Stimulated activated CD8-positive, alpha-beta memory T cell treated with anti-CD3 and anti-CD28 coated beads, Interleukin-15, amount 100 ng/mL, for 1 hour (primary cell): ENCODE measurements at regions not wholly inside any gene's neighbourhood (a gene's known extent, or its start where the extent isn't known, plus 50 kb on each side); places are given as distances from the start of the nearest gene placed in this dataset.

Experiments
- DNase-seq: peaks from one replicate; pipeline ENCODE4 v3.0.0-alpha.2; 2020; ENCODE audit warnings: low read depth

GRCh38 chr3:124545891-124546290, 184.4 kb upstream of the UMPS start:
- no peak for DNase-seq

GRCh38 chr3:124552224-124552623, 178.0 kb upstream of the UMPS start:
- no peak for DNase-seq

- DNase-seq, result no peak
These were observed 177.1 kb upstream of the UMPS start for GRCh38 chr3:124553178-124553577.

GRCh38 chr3:124556636-124557035, 173.6 kb upstream of the UMPS start:
- DNase-seq, result no peak

GRCh38 chr3:124557433-124558232, 172.6 kb upstream of the UMPS start:
- DNase-seq, result no peak

DNA sequence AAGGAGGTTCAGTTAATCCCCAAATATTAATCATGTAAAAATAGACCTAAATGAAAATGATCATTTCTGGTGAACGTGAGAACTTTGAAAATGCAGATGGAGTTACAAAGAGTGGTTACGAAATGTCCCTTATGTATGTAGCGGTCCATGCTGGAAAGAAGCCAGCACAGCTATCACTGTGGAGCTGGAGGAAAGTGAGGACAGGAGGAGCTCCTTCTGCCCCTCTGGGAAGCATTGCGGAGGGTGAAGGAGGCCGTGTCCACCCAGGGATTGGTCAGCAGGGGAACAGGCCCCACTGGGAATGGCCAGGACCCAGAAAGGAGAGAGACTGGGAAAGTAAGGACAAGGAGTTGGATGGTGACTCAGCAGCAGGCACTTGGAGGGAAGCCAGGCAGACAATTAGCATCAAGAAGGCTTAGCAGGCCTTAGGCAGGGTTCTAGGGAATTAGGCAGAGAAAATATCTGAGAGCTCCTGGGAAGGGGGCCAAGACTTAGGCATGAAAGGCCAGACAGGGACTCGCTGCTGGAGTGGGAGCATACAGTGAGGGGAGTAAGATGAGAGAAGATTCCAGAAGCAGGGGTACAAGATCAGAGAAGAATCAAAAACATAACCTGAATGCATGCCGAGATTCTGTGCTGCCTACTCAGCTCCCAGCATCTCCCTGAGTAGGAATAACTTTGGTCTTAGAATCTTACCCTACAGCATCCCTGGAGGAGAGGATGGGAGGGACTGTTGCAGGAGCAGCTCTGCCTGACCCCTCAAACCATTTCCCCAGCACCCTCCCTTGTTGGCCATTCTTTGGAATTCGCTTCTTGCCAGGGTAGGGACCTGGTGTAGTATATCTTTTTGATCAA, 171.0 kb upstream of the UMPS start:
- no peak for DNase-seq

- DNase-seq, result peak; percentile 25
These were observed 170.2 kb upstream of the UMPS start for GRCh38 chr3:124559846-124560574.

DNA sequence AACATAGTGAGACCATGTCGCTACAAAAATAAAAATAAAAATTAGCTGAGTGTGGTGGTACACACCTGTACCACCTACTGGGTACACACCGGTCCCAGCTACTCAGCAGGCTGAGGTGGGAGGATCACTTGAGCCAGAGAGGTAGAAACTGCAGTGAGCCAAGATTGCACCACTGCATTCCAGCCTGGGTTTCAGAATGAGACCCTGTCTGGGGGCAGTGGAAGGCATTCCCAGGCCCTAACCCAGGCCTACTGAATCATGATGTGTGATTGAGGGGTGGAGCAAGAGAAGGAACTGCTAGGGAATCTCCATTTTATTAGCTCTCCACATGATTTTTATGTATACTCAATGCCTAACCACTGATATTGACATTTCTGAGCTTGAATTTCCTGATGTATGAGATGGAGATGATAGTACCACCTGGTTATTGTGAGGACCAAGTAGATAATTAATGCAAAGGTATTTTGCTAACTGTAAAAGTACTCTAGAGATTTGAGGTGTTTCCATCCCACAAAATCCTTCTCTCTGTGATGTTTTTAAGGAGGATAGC, 169.5 kb upstream of the UMPS start:
- no peak for DNase-seq

DNA sequence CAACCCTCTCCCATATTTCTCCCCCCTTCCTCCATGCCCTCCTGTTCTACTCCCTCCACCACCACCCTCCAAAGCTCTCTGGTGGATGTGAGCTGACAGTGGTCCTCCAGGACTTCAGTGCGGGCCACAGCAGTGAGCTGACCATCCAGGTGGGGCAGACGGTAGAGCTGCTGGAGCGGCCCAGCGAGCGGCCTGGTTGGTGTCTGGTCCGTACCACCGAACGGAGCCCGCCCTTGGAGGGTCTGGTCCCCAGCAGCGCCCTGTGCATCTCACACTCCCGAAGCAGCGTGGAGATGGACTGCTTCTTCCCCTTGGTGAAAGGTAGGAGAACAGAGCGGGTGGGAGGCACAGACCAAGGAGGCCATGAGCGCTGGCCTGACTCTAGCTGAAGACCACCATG, 167.5 kb upstream of the UMPS start:
- DNase-seq, result no peak

DNA sequence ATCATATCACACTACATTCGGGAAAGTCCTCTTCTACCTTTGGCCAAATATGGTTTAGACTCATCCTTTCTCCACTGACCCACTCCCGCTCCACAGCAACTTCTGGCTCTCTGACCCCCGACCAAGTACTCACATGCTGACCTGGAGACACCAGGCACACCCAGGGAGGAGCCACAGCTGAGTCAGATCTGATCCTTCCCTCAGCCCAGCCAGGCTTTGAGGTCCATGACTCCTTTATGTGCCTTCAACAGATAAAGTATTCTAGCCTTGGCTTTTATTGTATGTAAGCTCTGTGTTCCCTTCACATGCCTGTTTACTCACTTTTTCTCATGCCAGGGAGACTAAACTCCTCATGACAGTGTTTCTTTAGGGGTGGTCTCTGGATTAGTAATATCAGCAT, 166.9 kb upstream of the UMPS start:
- no peak for DNase-seq

DNA sequence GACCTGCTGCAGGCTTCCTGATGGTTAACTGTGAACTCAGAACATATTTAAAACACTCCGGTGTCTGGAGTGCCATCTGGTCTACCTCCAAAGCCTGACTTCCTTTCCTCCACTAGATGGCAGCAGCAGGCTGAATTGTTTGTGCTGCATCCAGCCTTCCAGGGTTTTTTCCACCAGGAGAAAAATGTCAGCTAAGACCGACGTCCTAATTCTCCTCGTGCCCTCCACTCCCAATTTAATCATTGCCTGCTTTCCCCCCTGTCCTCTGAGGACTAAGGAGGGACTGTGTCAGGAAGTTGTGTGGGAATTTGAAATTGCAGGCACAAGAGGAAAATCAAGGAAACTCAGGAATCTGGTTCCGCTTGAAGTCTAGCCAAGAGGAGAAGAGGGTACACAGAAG, 165.2 kb upstream of the UMPS start:
- DNase-seq, result peak; percentile 31

GRCh38 chr3:124565551-124565950, 164.7 kb upstream of the UMPS start:
- no peak for DNase-seq

DNA sequence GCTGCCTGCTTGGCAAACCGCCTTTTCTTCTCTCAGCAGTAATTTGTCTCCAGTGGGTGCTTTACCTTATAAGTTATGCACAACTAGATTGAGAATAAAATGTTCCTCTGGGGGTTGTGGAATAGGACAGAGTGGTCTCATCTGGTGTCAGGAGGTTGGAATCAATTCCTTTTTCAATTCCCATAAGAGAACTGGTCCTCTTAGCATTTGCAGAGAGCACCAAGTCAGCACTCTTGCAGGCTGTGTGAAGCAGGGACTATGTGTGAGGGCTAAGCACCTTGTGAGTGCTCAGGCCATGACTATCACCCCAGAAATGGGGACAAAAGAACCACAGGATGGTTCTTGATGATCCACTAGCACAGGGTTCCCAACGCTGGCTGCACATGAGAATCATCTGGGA, 163.6 kb upstream of the UMPS start:
- DNase-seq, result no peak

DNA sequence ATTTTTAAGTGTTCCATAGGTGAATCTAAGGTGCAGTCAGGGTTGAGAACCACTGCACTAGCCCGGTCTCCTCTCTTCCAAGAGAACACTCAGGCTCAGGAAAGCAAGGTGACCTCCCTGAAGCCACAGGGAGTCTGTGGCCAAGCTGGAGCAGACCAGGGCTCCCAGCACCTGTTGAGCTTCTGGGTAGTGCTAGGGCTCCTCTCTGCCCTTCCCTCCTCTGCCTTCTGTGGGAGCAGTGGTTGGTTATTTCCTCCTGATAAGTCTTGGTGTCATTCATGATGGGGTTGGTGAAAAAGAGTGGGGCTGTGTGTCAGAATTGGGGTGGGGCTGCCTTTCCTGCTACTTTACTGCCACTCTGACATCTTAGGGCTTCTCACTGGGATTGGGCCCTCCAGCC, 163.1 kb upstream of the UMPS start:
- no peak for DNase-seq

DNA sequence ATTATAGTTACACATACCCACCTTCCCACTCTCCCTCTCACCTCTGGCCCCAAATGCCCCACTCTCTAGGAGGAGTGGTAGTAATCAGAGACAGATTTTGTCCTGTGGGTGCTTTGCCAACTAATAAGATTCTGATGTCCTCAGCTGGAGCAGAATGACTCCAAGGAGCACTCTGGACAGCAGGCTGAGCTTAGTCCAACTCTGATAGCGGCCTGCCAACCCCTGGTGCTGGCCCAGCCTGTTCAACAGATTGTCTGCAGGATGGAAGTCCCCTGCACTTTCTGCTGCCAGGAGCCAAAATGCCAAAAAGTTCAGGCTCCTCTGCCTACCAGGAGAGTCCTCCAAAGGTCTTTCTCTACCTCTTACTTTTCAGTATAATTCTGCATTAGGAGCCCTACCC, 160.5 kb upstream of the UMPS start:
- DNase-seq, result no peak

DNA sequence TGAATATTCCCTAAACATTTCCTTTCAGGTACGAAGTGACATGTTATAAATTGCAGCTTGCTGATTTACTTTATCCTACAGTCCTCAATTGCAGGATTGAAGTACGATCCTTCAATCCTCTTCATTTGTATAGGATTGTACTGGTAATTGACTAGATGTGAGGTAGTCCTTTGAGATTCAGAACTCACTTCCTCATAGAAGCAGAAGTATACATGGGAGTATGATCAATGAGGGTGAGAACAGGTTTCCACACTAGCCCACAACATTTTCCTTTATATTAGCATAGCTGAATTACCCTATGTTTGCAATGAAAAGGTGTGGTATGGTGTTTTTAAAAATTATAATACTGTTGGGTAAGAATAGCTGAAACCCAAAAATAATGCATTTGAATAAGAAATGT, 160.0 kb upstream of the UMPS start:
- no peak for DNase-seq

DNA sequence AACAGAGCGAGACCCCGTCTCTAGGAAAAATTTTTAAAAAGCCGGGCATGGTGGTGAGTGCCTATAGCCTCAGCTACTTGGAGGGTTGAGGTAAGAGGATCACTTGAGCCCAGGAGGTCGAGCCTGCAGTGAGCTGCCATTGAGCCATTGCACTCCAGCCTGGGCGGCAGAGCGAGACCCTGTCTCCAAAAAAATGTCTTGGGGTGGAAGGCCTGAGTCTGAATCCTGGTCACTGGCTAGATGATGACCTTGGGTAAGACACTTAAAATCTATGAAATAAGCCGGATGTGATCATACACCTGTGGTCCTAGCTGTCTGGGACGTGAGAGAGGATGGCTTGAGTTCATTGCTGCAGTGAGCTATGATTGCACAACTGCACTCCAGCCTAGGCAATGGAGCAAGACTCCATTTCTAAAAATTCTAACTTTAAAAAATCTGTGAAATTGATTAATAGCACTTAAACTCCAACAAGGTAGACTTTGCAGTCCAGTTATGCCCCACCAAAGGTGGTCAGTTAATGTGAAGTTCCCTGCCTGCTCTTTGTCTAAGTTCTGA, 157.3 kb upstream of the UMPS start:
- no peak for DNase-seq

GRCh38 chr3:124574012-124574411, 156.2 kb upstream of the UMPS start:
- DNase-seq, result no peak

- no peak for DNase-seq
These were observed 153.4 kb upstream of the UMPS start for GRCh38 chr3:124576565-124577493.

GRCh38 chr3:124577494-124578167, 152.6 kb upstream of the UMPS start:
- DNase-seq, result no peak
